ENCODE measurements at regions not wholly inside any gene's neighbourhood (a gene's known extent, or its start where the extent isn't known, plus 50 kb on each side); places are given as distances from the start of the nearest gene placed in this dataset.

GRCh38 chr16:72715267-72715666 lies 332.7 kb downstream of the ZFHX3 start:
- in situ Hi-C loops (cut with MboI) (no loop called here), intact Hi-C loops (cut with micrococcal nuclease) (loop anchor here (10.0 kb wide), 1 partner anchor 100 kb away; no protein-coding TSS in a partner anchor)
- no peak overlapping the region for H3K27ac ChIP-seq (ENCODE audit: extremely low read depth, low read depth, low read length)
- no peaks in the 10 kb centered on the region for H3K4me1 ChIP-seq (replicated peaks in 1 of 2; ENCODE audit: control insufficient read depth in 2 of 2, insufficient read depth in 2 of 2, low read length in 2 of 2)
- no peaks in the 10 kb centered on the region; the same call in 1 of the 3 replicates for H3K36me3 ChIP-seq (ENCODE audit: control insufficient read depth, insufficient read depth, low read length)
- ChIA-PET CTCF (ENCODE audit: low intra/inter-chr PET ratio) (no interaction called here), POLR2A (no interaction called here)
- no peaks in the 10 kb centered on the region for H3K79me2 ChIP-seq (ENCODE audit: control insufficient read depth, insufficient read depth, low read length)
- no peak overlapping the region for H3K9ac ChIP-seq (ENCODE audit: insufficient read depth in 1 of 2, low read depth in 2 of 2, low read length in 2 of 2)
- no peaks in the 10 kb centered on the region; the same call in 1 of the 2 replicates for H3K9me3 ChIP-seq (replicated peaks; ENCODE audit: control insufficient read depth, insufficient read depth, low read depth, low read length)
- BruUV-seq (replicated peaks): no TSS peak
- no peak overlapping the region for H3K4me3 ChIP-seq
- no peak overlapping the region for H2AFZ ChIP-seq (ENCODE audit: low read depth, low read length)
- no peaks in the 10 kb centered on the region for H3K27me3 ChIP-seq (ENCODE audit: control insufficient read depth in 2 of 2, insufficient read depth in 2 of 2, low read length in 2 of 2)
- H3K9me1 ChIP-seq (ENCODE audit: control insufficient read depth, insufficient read depth, low read length): no peaks in the 10 kb centered on the region
- ATAC-seq (no peak), FAIRE-seq (no peak), DNase-seq (ENCODE audit: extremely low read depth in 1 of 4, low spot score in 3 of 4) (no peak)
- H4K20me1 ChIP-seq (replicated peaks; ENCODE audit: control insufficient read depth, insufficient read depth, low read length): no peaks in the 10 kb centered on the region
- TF ChIP-seq ZNF165 (CRISPR knock-in tag; IDR thresholded peaks at IDR 0.05; ENCODE audit: borderline replicate concordance): no peak
- peak; percentile 55; the same call in 1 of the 2 replicates for TF ChIP-seq ZNF316 (IDR thresholded peaks at IDR 0.05)
- no peak for TF ChIP-seq ERF (CRISPR knock-in tag; IDR thresholded peaks at IDR 0.05)
- no peak for TF ChIP-seq RBM15 (IDR thresholded peaks at IDR 0.05; ENCODE audit: insufficient read depth, low read length)
- TF ChIP-seq TCFL5 (CRISPR knock-in tag; conservative IDR thresholded peaks at IDR 0.05): no peak
- no peak for TF ChIP-seq LCOR (CRISPR knock-in tag; IDR thresholded peaks at IDR 0.05)
- no peak for TF ChIP-seq THRB (CRISPR knock-in tag; conservative IDR thresholded peaks at IDR 0.05)
- TF ChIP-seq ZNF212 (CRISPR knock-in tag; IDR thresholded peaks at IDR 0.05): no peak
- TF ChIP-seq C11orf30 (IDR thresholded peaks at IDR 0.05; ENCODE audit: low read depth): peak; percentile 51
- TF ChIP-seq TEAD2 (tag; IDR thresholded peaks at IDR 0.05): no peak
- no peak for TF ChIP-seq ZBTB12 (CRISPR knock-in tag; IDR thresholded peaks at IDR 0.05)
- no peak for TF ChIP-seq NR2C2 (CRISPR knock-in tag; IDR thresholded peaks at IDR 0.05)
- no peak for TF ChIP-seq NR2C2 (tag; IDR thresholded peaks at IDR 0.05)
- TF ChIP-seq ZNF408 (CRISPR knock-in tag; IDR thresholded peaks at IDR 0.05; ENCODE audit: low read depth): no peak
- TF ChIP-seq NFIC (IDR thresholded peaks at IDR 0.05): no peak
- 29% methylated on average over 1 of the region's 1 CpG for WGBS (ENCODE audit: insufficient coverage, low coverage, missing lambda C conversion rate)
- no peak overlapping the region for H3K4me2 ChIP-seq (ENCODE audit: insufficient read depth, low read length)

Measured in K562 (cell line).